HEK293 (cell line): ENCODE measurements at regions not wholly inside any gene's neighbourhood (a gene's known extent, or its start where the extent isn't known, plus 50 kb on each side); places are given as distances from the start of the nearest gene placed in this dataset.

Experiments
- CTCF ChIA-PET: fragments of 350-600 bp; formaldehyde crosslinking; extraction: SDS; loops from one replicate; lab custom pipeline; 2021; ENCODE audit warnings: antibody characterized with exemption; lab: Yijun Ruan, JAX
- POLR2A ChIA-PET: fragments of 300-600 bp; formaldehyde crosslinking; extraction: SDS; loops from one replicate; lab custom pipeline; 2020; ENCODE audit warnings: antibody characterized with exemption, inconsistent platforms; lab: Yijun Ruan, JAX
- H3K27ac ChIP-seq: fragments of 200-500 bp; sonication (Bioruptor generic); 2 replicates; pipeline ENCODE4 v1.5.1; 2014; ENCODE audit warnings: low read depth, low read length, control low read depth, inconsistent platforms; ENCODE audit errors: extremely low read depth
- H3K36me3 ChIP-seq, 2 experiments: fragments of 200-500 bp in 1 of 2; sonication (Bioruptor generic) in 1 of 2; 1 replicate in 1 of 2; 2 replicates in 1 of 2; pipeline ENCODE4 v1.5.1; 2014 to 2017; ENCODE audit warnings: inconsistent platforms in 2 of 2, low read length in 2 of 2; ENCODE audit not compliant: control insufficient read depth in 2 of 2, insufficient read depth in 1 of 2
- H3K4me1 ChIP-seq: fragments of 200-500 bp; sonication (Bioruptor generic); 2 replicates; pipeline ENCODE4 v1.5.1; 2014; ENCODE audit warnings: mild to moderate bottlenecking, low read length, inconsistent platforms; ENCODE audit not compliant: control insufficient read depth, insufficient read depth
- H3K4me3 ChIP-seq: 2 replicates; pipeline ENCODE4 v1.5.1; 2011; ENCODE audit warnings: low read depth, mild to moderate bottlenecking, control low read depth, low read length, moderate library complexity
- H3K9me3 ChIP-seq: fragments of 200-500 bp; sonication (Bioruptor generic); 2 replicates; pipeline ENCODE4 v1.5.1; 2014; ENCODE audit warnings: low read depth, low read length, inconsistent platforms; ENCODE audit not compliant: control insufficient read depth, insufficient read depth
- BCL11B ChIP-seq: fragments of 450-650 bp; formaldehyde crosslinking; IDR thresholded peaks from 2 replicates; pipeline ENCODE4 v1.5.1; 2016; ENCODE audit warnings: low read depth, missing biosample characterization, missing genetic modification characterization
- GLIS2 ChIP-seq: fragments of 450-650 bp; formaldehyde crosslinking; IDR thresholded peaks from 2 replicates; pipeline ENCODE4 v1.5.1; 2016; ENCODE audit warnings: missing biosample characterization, missing genetic modification characterization
- OSR2 ChIP-seq: fragments of 450-650 bp; formaldehyde crosslinking; IDR thresholded peaks from 2 replicates; pipeline ENCODE4 v1.5.1; 2016; ENCODE audit warnings: missing biosample characterization, missing genetic modification characterization
- REPIN1 ChIP-seq: fragments of 450-650 bp; formaldehyde crosslinking; IDR thresholded peaks from 2 replicates; pipeline ENCODE4 v1.5.1; 2017; ENCODE audit warnings: missing biosample characterization, missing genetic modification characterization, low read depth
- ZBTB20 ChIP-seq: fragments of 450-650 bp; formaldehyde crosslinking; IDR thresholded peaks from 2 replicates; pipeline ENCODE4 v1.5.1; 2016; ENCODE audit warnings: missing biosample characterization, missing genetic modification characterization
- ZFP37 ChIP-seq: fragments of 450-650 bp; formaldehyde crosslinking; IDR thresholded peaks from 2 replicates; pipeline ENCODE4 v1.5.1; 2016; ENCODE audit warnings: missing biosample characterization, missing genetic modification characterization
- ZNF146 ChIP-seq: fragments of 450-650 bp; formaldehyde crosslinking; IDR thresholded peaks from 2 replicates; pipeline ENCODE4 v1.5.1; 2016; ENCODE audit warnings: missing biosample characterization, missing genetic modification characterization
- ZNF202 ChIP-seq: fragments of 450-650 bp; formaldehyde crosslinking; IDR thresholded peaks from 2 replicates; pipeline ENCODE4 v1.5.1; 2016; ENCODE audit warnings: missing biosample characterization, missing genetic modification characterization, borderline replicate concordance
- ZNF223 ChIP-seq: fragments of 450-650 bp; formaldehyde crosslinking; IDR thresholded peaks from 2 replicates; pipeline ENCODE4 v1.5.1; 2016; ENCODE audit warnings: missing biosample characterization, missing genetic modification characterization
- ZNF23 ChIP-seq: fragments of 450-650 bp; formaldehyde crosslinking; IDR thresholded peaks from 2 replicates; pipeline ENCODE4 v1.5.1; 2016; ENCODE audit warnings: missing biosample characterization, missing genetic modification characterization, borderline replicate concordance
- ZNF335 ChIP-seq: fragments of 450-650 bp; formaldehyde crosslinking; conservative IDR thresholded peaks from 2 replicates; pipeline ENCODE4 v1.5.1; 2016; ENCODE audit warnings: missing biosample characterization, missing genetic modification characterization
- ZNF433 ChIP-seq: fragments of 450-650 bp; formaldehyde crosslinking; IDR thresholded peaks from 2 replicates; pipeline ENCODE4 v1.5.1; 2016; ENCODE audit warnings: missing biosample characterization, missing genetic modification characterization, low read depth
- ZNF514 ChIP-seq: fragments of 450-650 bp; formaldehyde crosslinking; IDR thresholded peaks from 2 replicates; pipeline ENCODE4 v1.5.1; 2016; ENCODE audit warnings: missing biosample characterization, missing genetic modification characterization
- ZNF596 ChIP-seq: fragments of 450-650 bp; IDR thresholded peaks from 2 replicates; pipeline ENCODE4 v1.5.0; 2018; ENCODE audit warnings: missing biosample characterization, mild to moderate bottlenecking, missing genetic modification characterization, moderate library complexity
- ZNF610 ChIP-seq: fragments of 450-650 bp; formaldehyde crosslinking; IDR thresholded peaks from 2 replicates; pipeline ENCODE4 v1.5.1; 2016; ENCODE audit warnings: missing biosample characterization, missing genetic modification characterization, borderline replicate concordance
- ZNF626 ChIP-seq: fragments of 450-650 bp; sonication (Bioruptor Pico); formaldehyde crosslinking; IDR thresholded peaks from 2 replicates; pipeline ENCODE4 v1.5.1; 2018; ENCODE audit warnings: missing biosample characterization, missing genetic modification characterization, inconsistent platforms
- ZXDB ChIP-seq: fragments of 450-650 bp; formaldehyde crosslinking; IDR thresholded peaks from 2 replicates; pipeline ENCODE4 v1.5.1; 2016; ENCODE audit warnings: missing biosample characterization, missing genetic modification characterization
- TF ChIP-seq, protein P1 (sequence below): fragments of 450-650 bp; formaldehyde crosslinking; IDR thresholded peaks from 2 replicates; pipeline ENCODE4 v1.5.1; 2016; ENCODE audit warnings: missing biosample characterization, missing genetic modification characterization
- TF ChIP-seq, protein P2 (sequence below): fragments of 450-650 bp; formaldehyde crosslinking; IDR thresholded peaks from 2 replicates; pipeline ENCODE4 v1.5.1; 2016; ENCODE audit warnings: missing biosample characterization, missing genetic modification characterization, borderline replicate concordance
- TF ChIP-seq, protein P3 (sequence below): fragments of 450-650 bp; formaldehyde crosslinking; IDR thresholded peaks from 2 replicates; pipeline ENCODE4 v1.5.1; 2017; ENCODE audit warnings: missing biosample characterization, missing genetic modification characterization
- TF ChIP-seq, protein P4 (sequence below): fragments of 450-650 bp; formaldehyde crosslinking; IDR thresholded peaks from 2 replicates; pipeline ENCODE4 v1.5.1; 2016; ENCODE audit warnings: missing biosample characterization, missing genetic modification characterization
- TF ChIP-seq, protein P5 (sequence below): fragments of 450-650 bp; formaldehyde crosslinking; IDR thresholded peaks from 2 replicates; pipeline ENCODE4 v1.5.1; 2016; ENCODE audit warnings: missing biosample characterization, missing genetic modification characterization, borderline replicate concordance

DNA sequence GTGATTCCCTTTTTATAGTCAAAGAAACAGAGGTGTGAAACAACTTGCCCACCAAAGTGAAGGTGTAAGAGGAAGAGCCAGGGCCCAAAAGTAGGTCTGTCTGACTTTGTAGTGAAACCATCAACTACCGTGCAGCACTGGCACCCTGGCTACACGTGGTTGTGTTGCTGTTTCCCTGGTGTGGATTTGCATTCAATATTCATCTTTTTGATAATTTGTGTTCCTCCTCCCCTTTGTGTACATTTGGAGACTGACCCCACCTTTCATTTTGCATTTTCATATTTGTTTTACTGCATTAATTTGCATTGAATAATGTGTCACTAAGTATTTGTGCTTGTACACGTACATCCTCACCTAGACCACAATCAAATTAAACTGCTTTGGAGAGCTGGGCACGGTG lies 873.8 kb upstream of the WWC1 start (continued):
- TF ChIP-seq, protein P1, sequence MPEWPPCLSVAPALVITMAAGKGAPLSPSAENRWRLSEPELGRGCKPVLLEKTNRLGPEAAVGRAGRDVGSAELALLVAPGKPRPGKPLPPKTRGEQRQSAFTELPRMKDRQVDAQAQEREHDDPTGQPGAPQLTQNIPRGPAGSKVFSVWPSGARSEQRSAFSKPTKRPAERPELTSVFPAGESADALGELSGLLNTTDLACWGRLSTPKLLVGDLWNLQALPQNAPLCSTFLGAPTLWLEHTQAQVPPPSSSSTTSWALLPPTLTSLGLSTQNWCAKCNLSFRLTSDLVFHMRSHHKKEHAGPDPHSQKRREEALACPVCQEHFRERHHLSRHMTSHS (tag by site-specific recombination): no peak
- TF ChIP-seq ZFP37 (tag by site-specific recombination): no peak

DNA sequence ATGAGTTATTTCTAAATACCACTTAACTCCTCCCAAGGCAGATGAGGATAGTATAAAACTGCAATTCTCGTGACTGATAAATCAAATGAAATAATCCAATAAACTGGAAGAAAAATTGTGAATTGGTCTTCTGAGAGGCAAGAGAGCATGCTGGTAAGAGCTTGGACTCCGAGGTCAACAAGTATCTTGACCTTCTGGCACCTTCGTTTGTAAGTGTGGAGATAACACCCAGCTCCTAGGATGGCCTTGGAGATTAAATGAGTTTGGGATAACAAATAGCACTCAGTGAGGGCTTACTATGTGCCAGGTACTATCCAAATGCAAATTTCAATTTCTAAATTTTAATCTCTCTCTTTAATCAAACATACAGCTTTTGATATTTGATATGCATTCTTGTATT lies 866.3 kb upstream of the WWC1 start:
- Histone ChIP-seq H3K4me3 (no peak overlapping the region), H3K27ac (no peak overlapping the region), H3K9me3 (no peaks in the 10 kb centered on the region), H3K4me1 (no peaks in the 10 kb centered on the region), H3K36me3 (no peaks in the 10 kb centered on the region)
- CTCF ChIA-PET: no interaction called here
- POLR2A ChIA-PET: no interaction called here
- TF ChIP-seq ZNF514 (tag by site-specific recombination) (no peak), ZNF23 (tag by site-specific recombination) (no peak), ZBTB20 (no peak), ZNF223 (tag by site-specific recombination) (no peak), ZNF202 (tag by site-specific recombination) (no peak), ZNF596 (tag by site-specific recombination) (no peak), ZNF626 (tag by site-specific recombination) (no peak), ZXDB (no peak), ZNF610 (tag by site-specific recombination) (no peak), BCL11B (tag by site-specific recombination) (no peak)
- TF ChIP-seq, protein P2, sequence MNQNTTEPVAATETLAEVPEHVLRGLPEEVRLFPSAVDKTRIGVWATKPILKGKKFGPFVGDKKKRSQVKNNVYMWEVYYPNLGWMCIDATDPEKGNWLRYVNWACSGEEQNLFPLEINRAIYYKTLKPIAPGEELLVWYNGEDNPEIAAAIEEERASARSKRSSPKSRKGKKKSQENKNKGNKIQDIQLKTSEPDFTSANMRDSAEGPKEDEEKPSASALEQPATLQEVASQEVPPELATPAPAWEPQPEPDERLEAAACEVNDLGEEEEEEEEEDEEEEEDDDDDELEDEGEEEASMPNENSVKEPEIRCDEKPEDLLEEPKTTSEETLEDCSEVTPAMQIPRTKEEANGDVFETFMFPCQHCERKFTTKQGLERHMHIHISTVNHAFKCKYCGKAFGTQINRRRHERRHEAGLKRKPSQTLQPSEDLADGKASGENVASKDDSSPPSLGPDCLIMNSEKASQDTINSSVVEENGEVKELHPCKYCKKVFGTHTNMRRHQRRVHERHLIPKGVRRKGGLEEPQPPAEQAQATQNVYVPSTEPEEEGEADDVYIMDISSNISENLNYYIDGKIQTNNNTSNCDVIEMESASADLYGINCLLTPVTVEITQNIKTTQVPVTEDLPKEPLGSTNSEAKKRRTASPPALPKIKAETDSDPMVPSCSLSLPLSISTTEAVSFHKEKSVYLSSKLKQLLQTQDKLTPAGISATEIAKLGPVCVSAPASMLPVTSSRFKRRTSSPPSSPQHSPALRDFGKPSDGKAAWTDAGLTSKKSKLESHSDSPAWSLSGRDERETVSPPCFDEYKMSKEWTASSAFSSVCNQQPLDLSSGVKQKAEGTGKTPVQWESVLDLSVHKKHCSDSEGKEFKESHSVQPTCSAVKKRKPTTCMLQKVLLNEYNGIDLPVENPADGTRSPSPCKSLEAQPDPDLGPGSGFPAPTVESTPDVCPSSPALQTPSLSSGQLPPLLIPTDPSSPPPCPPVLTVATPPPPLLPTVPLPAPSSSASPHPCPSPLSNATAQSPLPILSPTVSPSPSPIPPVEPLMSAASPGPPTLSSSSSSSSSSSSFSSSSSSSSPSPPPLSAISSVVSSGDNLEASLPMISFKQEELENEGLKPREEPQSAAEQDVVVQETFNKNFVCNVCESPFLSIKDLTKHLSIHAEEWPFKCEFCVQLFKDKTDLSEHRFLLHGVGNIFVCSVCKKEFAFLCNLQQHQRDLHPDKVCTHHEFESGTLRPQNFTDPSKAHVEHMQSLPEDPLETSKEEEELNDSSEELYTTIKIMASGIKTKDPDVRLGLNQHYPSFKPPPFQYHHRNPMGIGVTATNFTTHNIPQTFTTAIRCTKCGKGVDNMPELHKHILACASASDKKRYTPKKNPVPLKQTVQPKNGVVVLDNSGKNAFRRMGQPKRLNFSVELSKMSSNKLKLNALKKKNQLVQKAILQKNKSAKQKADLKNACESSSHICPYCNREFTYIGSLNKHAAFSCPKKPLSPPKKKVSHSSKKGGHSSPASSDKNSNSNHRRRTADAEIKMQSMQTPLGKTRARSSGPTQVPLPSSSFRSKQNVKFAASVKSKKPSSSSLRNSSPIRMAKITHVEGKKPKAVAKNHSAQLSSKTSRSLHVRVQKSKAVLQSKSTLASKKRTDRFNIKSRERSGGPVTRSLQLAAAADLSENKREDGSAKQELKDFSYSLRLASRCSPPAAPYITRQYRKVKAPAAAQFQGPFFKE: no peak
- TF ChIP-seq, protein P3, sequence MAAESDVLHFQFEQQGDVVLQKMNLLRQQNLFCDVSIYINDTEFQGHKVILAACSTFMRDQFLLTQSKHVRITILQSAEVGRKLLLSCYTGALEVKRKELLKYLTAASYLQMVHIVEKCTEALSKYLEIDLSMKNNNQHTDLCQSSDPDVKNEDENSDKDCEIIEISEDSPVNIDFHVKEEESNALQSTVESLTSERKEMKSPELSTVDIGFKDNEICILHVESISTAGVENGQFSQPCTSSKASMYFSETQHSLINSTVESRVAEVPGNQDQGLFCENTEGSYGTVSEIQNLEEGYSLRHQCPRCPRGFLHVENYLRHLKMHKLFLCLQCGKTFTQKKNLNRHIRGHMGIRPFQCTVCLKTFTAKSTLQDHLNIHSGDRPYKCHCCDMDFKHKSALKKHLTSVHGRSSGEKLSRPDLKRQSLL (tag by site-specific recombination): no peak

DNA sequence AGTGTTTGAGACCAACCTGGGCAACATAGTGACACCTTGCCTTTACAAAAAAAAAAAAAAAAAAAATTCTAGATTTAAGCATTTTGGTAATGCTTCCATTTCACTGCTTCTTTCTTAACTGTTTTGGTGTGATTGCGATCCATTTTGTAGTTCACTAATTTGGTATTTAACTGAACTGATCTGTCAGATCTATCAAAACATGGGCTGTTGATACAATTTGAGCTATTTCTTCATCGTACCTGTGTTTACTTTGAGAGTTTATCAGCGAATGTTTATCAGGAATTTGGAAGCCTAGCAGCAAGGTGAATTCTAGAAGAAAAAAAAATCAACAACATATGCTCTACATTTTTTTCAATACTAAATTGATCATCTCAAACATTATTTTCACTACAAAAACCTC lies 864.9 kb upstream of the WWC1 start:
- Histone ChIP-seq H3K4me3 (no peak overlapping the region), H3K36me3 (no peaks in the 10 kb centered on the region), H3K9me3 (no peaks in the 10 kb centered on the region), H3K4me1 (no peaks in the 10 kb centered on the region), H3K27ac (no peak overlapping the region)
- CTCF ChIA-PET: interaction anchor here (0.6 to 0.7 kb wide), 2 partner anchors 104 to 164 kb away, joined by 3 to 7 read pairs; no protein-coding TSS in a partner anchor
- POLR2A ChIA-PET: no interaction called here
- no peak for TF ChIP-seq ZNF146 (tag by site-specific recombination)
- no peak for TF ChIP-seq REPIN1 (tag by site-specific recombination)
- TF ChIP-seq ZNF335: no peak
- TF ChIP-seq, protein P4, sequence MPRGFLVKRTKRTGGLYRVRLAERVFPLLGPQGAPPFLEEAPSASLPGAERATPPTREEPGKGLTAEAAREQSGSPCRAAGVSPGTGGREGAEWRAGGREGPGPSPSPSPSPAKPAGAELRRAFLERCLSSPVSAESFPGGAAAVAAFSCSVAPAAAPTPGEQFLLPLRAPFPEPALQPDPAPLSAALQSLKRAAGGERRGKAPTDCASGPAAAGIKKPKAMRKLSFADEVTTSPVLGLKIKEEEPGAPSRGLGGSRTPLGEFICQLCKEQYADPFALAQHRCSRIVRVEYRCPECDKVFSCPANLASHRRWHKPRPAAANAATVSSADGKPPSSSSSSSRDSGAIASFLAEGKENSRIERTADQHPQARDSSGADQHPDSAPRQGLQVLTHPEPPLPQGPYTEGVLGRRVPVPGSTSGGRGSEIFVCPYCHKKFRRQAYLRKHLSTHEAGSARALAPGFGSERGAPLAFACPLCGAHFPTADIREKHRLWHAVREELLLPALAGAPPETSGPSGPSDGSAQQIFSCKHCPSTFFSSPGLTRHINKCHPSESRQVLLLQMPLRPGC: no peak
- TF ChIP-seq GLIS2: no peak
- TF ChIP-seq, protein P5, sequence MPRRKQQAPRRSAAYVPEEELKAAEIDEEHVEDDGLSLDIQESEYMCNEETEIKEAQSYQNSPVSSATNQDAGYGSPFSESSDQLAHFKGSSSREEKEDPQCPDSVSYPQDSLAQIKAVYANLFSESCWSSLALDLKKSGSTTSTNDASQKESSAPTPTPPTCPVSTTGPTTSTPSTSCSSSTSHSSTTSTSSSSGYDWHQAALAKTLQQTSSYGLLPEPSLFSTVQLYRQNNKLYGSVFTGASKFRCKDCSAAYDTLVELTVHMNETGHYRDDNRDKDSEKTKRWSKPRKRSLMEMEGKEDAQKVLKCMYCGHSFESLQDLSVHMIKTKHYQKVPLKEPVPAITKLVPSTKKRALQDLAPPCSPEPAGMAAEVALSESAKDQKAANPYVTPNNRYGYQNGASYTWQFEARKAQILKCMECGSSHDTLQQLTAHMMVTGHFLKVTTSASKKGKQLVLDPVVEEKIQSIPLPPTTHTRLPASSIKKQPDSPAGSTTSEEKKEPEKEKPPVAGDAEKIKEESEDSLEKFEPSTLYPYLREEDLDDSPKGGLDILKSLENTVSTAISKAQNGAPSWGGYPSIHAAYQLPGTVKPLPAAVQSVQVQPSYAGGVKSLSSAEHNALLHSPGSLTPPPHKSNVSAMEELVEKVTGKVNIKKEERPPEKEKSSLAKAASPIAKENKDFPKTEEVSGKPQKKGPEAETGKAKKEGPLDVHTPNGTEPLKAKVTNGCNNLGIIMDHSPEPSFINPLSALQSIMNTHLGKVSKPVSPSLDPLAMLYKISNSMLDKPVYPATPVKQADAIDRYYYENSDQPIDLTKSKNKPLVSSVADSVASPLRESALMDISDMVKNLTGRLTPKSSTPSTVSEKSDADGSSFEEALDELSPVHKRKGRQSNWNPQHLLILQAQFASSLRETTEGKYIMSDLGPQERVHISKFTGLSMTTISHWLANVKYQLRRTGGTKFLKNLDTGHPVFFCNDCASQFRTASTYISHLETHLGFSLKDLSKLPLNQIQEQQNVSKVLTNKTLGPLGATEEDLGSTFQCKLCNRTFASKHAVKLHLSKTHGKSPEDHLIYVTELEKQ (tag by site-specific recombination): no peak
- TF ChIP-seq ZNF433 (tag by site-specific recombination): no peak
- no peak for TF ChIP-seq ZNF626 (tag by site-specific recombination)
- TF ChIP-seq OSR2 (tag by site-specific recombination): no peak
